Liver (tissue), 3 donors: ENCODE measurements at regions not wholly inside any gene's neighbourhood (a gene's known extent, or its start where the extent isn't known, plus 50 kb on each side); places are given as distances from the start of the nearest gene placed in this dataset.

ENCODE experiments used
- CTCF ChIP-seq: fragments of 150-350 bp; IDR thresholded peaks from 2 replicates; pipeline ENCODE4 v1.5.1; 2017; ENCODE audit warnings: improper control_type of control experiment, low read depth, low read length; ENCODE audit not compliant: missing input control
- EGR1 ChIP-seq, 2 donors: IDR thresholded peaks; 2 replicates each; pipeline ENCODE4 v1.6.1; 2016 to 2018; ENCODE audit warnings: antibody characterized with exemption in 2 of 2, low read depth in 2 of 2
- HNF4G ChIP-seq: IDR thresholded peaks from 2 replicates; pipeline ENCODE4 v1.6.1; 2016; ENCODE audit warnings: antibody characterized with exemption
- JUND ChIP-seq, 2 donors: IDR thresholded peaks; 2 replicates each; pipeline ENCODE4 v1.6.1; 2016; ENCODE audit warnings: antibody characterized with exemption in 2 of 2
- MAX ChIP-seq: IDR thresholded peaks from 2 replicates; pipeline ENCODE4 v1.6.1; 2016; ENCODE audit warnings: antibody characterized with exemption
- RAD21 ChIP-seq, 2 donors: IDR thresholded peaks; 2 replicates each; pipeline ENCODE4 v1.6.1; 2016; ENCODE audit warnings: antibody characterized with exemption in 2 of 2, mild to moderate bottlenecking in 2 of 2
- YY1 ChIP-seq: IDR thresholded peaks from 2 replicates; pipeline ENCODE4 v1.6.1; 2016; ENCODE audit warnings: antibody characterized with exemption, mild to moderate bottlenecking
- donor health status: healthy.
- donor health status: healthy.

- TF ChIP-seq CTCF: no peak
- no peak for TF ChIP-seq YY1
- TF ChIP-seq EGR1 (IDR thresholded peaks at IDR 0.05; ENCODE audit: low read depth in 2 of 2): no peak
- TF ChIP-seq JUND (IDR thresholded peaks at IDR 0.05): no peak
- no peak for TF ChIP-seq HNF4G
- no peak for TF ChIP-seq RAD21 (IDR thresholded peaks at IDR 0.05)
- no peak for TF ChIP-seq MAX
Observed at GRCh38 chr6:170088582-170088955, 202.3 kb downstream of the DLL1 start.
